WTC11 (cell line): ENCODE measurements at regions not wholly inside any gene's neighbourhood (a gene's known extent, or its start where the extent isn't known, plus 50 kb on each side); places are given as distances from the start of the nearest gene placed in this dataset.

ENCODE experiments used
- ATAC-seq: fragments of 200-7000 bp; cut with Tn5 transposase; 2 replicates; pipeline ENCODE4 v1.10.0; 2021; ENCODE audit warnings: mild to moderate bottlenecking, moderate library complexity
- CTCF ChIA-PET: fragments of 300-600 bp; sonication (Branson Sonifier 250); formaldehyde crosslinking; loops from one replicate; lab custom pipeline; 2021; ENCODE audit warnings: antibody characterized with exemption; lab: Charles Lee
- POLR2A ChIA-PET: fragments of 350-600 bp; sonication (Branson Sonifier 250); formaldehyde crosslinking; loops from one replicate; lab custom pipeline; 2021; ENCODE audit warnings: antibody characterized with exemption; lab: Charles Lee
- DNase-seq: peaks from one replicate; pipeline ENCODE4 v3.0.0; 2021; ENCODE audit warnings: low spot score
- H3K27ac Mint-ChIP-seq: 2 replicates; pipeline ENCODE4 v1.8.0; 2021; ENCODE audit warnings: mixed read lengths
- H3K27me3 Mint-ChIP-seq: 2 replicates; pipeline ENCODE4 v1.8.0; 2021; ENCODE audit warnings: low read depth, mild to moderate bottlenecking, moderate library complexity, mixed read lengths
- H3K36me3 Mint-ChIP-seq: 2 replicates; pipeline ENCODE4 v1.8.0; 2021; ENCODE audit warnings: mixed read lengths
- H3K4me1 Mint-ChIP-seq: 2 replicates; pipeline ENCODE4 v1.8.0; 2022; ENCODE audit warnings: mixed read lengths
- H3K4me3 Mint-ChIP-seq: 2 replicates; pipeline ENCODE4 v1.8.0; 2021; ENCODE audit warnings: mild to moderate bottlenecking, moderate library complexity, mixed read lengths
- H3K9me3 Mint-ChIP-seq: 2 replicates; pipeline ENCODE4 v1.8.0; 2021; ENCODE audit warnings: mixed read lengths
- AR ChIP-seq: fragments of 250-450 bp; sonication (Bioruptor Pico); IDR thresholded peaks from 2 replicates; pipeline ENCODE4 v1.9.0; 2021; ENCODE audit warnings: mild to moderate bottlenecking
- ATF6 ChIP-seq: sonication (generic); formaldehyde crosslinking; IDR thresholded peaks from 2 replicates; pipeline ENCODE4 v1.8.1; 2023; ENCODE audit warnings: mild to moderate bottlenecking, missing genetic modification reagents
- E2F4 ChIP-seq: sonication (generic); formaldehyde crosslinking; IDR thresholded peaks from 2 replicates; pipeline ENCODE4 v1.8.1; 2022; ENCODE audit warnings: low read depth, mild to moderate bottlenecking, moderate library complexity, missing genetic modification reagents, borderline replicate concordance
- EMX1 ChIP-seq: fragments of 250-450 bp; sonication (Bioruptor Pico); IDR thresholded peaks from 2 replicates; pipeline ENCODE4 v1.8.0; 2021; ENCODE audit warnings: mild to moderate bottlenecking
- FOXJ3 ChIP-seq: sonication (generic); formaldehyde crosslinking; IDR thresholded peaks from 2 replicates; pipeline ENCODE4 v1.9.0; 2021; ENCODE audit warnings: missing genetic modification reagents, mild to moderate bottlenecking, borderline replicate concordance
- GRHL2 ChIP-seq: fragments of 250-450 bp; sonication (Bioruptor Pico); IDR thresholded peaks from 2 replicates; pipeline ENCODE4 v1.8.0; 2022; ENCODE audit warnings: mild to moderate bottlenecking, moderate library complexity; ENCODE audit not compliant: insufficient replicate concordance, severe bottlenecking
- GTF2I ChIP-seq: fragments of 250-450 bp; sonication (Bioruptor Pico); conservative IDR thresholded peaks from 2 replicates; pipeline ENCODE4 v1.4.0; 2021; ENCODE audit warnings: mild to moderate bottlenecking
- MAX ChIP-seq: sonication (generic); formaldehyde crosslinking; IDR thresholded peaks from 2 replicates; pipeline ENCODE4 v1.8.0; 2022; ENCODE audit warnings: mild to moderate bottlenecking, missing genetic modification reagents
- NFE2L1 ChIP-seq: sonication (generic); formaldehyde crosslinking; IDR thresholded peaks from 2 replicates; pipeline ENCODE4 v1.8.1; 2023; ENCODE audit warnings: missing genetic modification reagents
- NR3C1 ChIP-seq: sonication (generic); formaldehyde crosslinking; conservative IDR thresholded peaks from 2 replicates; pipeline ENCODE4 v1.8.1; 2023; ENCODE audit warnings: low read depth, mild to moderate bottlenecking, missing genetic modification reagents
- OVOL2 ChIP-seq: fragments of 250-450 bp; sonication (Bioruptor Pico); IDR thresholded peaks from 2 replicates; pipeline ENCODE4 v1.9.0; 2021; ENCODE audit warnings: mild to moderate bottlenecking, borderline replicate concordance
- SMAD4 ChIP-seq: sonication (generic); formaldehyde crosslinking; IDR thresholded peaks from 2 replicates; pipeline ENCODE4 v1.8.0; 2022; ENCODE audit warnings: mild to moderate bottlenecking, missing genetic modification reagents
- SP1 ChIP-seq: sonication (generic); formaldehyde crosslinking; conservative IDR thresholded peaks from 2 replicates; pipeline ENCODE4 v1.8.1; 2022; ENCODE audit warnings: missing genetic modification reagents
- TEAD1 ChIP-seq: sonication (generic); formaldehyde crosslinking; IDR thresholded peaks from 2 replicates; pipeline ENCODE4 v1.8.0; 2022; ENCODE audit warnings: mild to moderate bottlenecking, missing genetic modification reagents
- TEAD4 ChIP-seq: sonication (generic); formaldehyde crosslinking; IDR thresholded peaks from 2 replicates; pipeline ENCODE4 v1.8.0; 2022; ENCODE audit warnings: mild to moderate bottlenecking, missing genetic modification reagents
- TP53 ChIP-seq: sonication (generic); formaldehyde crosslinking; IDR thresholded peaks from 2 replicates; pipeline ENCODE4 v1.8.1; 2023; ENCODE audit warnings: mild to moderate bottlenecking, missing genetic modification reagents
- ZNF396 ChIP-seq: fragments of 250-450 bp; sonication (Bioruptor Pico); IDR thresholded peaks from 2 replicates; pipeline ENCODE4 v1.8.0; 2021; ENCODE audit warnings: mild to moderate bottlenecking, moderate library complexity, borderline replicate concordance
- ZNF416 ChIP-seq: fragments of 250-450 bp; sonication (Bioruptor Pico); IDR thresholded peaks from 2 replicates; pipeline ENCODE4 v1.9.0; 2021; ENCODE audit warnings: mild to moderate bottlenecking, inconsistent platforms
- ZNF423 ChIP-seq: fragments of 250-450 bp; sonication (Bioruptor Pico); IDR thresholded peaks from 2 replicates; pipeline ENCODE4 v2.1.2; 2022; ENCODE audit warnings: mild to moderate bottlenecking, moderate library complexity
- ZNF425 ChIP-seq: fragments of 250-450 bp; sonication (Bioruptor Pico); conservative IDR thresholded peaks from 2 replicates; pipeline ENCODE4 v1.9.0; 2021; ENCODE audit warnings: mild to moderate bottlenecking
- TF ChIP-seq, protein P1 (sequence below): fragments of 200-600 bp; IDR thresholded peaks from 2 replicates; pipeline ENCODE4 v1.8.0; 2022; ENCODE audit warnings: antibody characterized with exemption

DNA sequence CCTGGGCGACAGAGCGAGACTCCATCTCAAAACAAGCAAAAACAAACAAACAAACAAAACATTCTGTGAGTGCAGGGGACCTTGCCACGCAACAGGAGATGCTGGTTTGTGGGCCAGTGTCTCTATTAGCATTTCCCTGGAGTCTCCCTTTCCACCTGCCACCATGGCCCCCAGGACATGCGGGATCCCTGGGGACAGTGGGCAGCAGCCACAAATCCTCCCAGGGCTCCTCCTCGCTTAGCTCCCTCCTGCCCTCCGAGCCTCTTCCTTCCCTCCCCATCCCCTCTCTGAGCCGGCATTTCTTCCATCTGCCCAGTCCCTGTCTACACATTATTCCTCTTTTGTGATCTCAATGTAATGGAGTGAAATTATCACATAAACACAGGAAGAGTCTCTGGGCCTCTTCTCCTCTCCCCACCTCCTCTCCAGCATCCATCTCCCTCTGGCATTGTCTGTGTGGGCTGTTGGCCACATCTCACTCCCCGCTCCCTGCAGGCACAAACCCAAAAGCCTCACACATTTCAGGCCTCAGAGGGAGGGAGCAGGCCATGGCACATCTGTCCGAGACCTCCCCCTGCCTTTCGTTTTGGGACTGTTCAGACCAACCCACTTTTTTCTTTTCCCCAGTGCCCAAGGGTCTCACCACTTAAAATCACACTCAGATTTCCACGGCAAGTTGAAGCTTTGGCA lies 144.3 kb downstream of the MIS18A start (continued):
- TF ChIP-seq ATF6 (CRISPR knock-in tag) (no peak), AR (CRISPR knock-in tag) (no peak), FOXJ3 (CRISPR knock-in tag) (no peak)

DNA sequence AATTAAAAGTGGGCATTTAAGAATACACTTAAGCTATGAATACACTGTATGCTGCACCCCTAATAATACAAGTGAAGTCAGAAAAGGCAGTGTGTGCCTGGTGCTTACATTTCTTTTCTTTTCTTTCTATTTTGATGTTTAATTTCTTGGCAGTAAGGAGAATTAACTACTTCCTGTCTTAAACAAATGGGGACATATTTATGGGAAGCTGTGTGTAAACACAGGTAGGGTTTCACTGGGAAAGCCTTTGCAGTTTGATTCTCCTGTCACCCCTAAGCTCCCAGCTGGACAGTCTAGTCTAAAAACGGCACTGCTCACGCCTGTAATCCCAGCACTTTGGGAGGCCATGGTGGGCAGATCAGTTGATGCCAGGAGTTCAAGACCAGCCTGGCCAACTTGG lies 146.0 kb downstream of the MIS18A start:
- TF ChIP-seq E2F4, result no peak
- no peak for TF ChIP-seq GRHL2 (CRISPR knock-in tag)
- no peak for TF ChIP-seq ZNF423
- no peak for TF ChIP-seq ZNF416 (CRISPR knock-in tag)
- no peak for TF ChIP-seq ZNF396 (CRISPR knock-in tag)
- TF ChIP-seq AR (CRISPR knock-in tag), result no peak
- no peak for TF ChIP-seq GTF2I (CRISPR knock-in tag)
- no peak for TF ChIP-seq OVOL2 (CRISPR knock-in tag)
- TF ChIP-seq, protein P1, sequence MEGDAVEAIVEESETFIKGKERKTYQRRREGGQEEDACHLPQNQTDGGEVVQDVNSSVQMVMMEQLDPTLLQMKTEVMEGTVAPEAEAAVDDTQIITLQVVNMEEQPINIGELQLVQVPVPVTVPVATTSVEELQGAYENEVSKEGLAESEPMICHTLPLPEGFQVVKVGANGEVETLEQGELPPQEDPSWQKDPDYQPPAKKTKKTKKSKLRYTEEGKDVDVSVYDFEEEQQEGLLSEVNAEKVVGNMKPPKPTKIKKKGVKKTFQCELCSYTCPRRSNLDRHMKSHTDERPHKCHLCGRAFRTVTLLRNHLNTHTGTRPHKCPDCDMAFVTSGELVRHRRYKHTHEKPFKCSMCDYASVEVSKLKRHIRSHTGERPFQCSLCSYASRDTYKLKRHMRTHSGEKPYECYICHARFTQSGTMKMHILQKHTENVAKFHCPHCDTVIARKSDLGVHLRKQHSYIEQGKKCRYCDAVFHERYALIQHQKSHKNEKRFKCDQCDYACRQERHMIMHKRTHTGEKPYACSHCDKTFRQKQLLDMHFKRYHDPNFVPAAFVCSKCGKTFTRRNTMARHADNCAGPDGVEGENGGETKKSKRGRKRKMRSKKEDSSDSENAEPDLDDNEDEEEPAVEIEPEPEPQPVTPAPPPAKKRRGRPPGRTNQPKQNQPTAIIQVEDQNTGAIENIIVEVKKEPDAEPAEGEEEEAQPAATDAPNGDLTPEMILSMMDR, result no peak
- no peak for TF ChIP-seq FOXJ3 (CRISPR knock-in tag)
- Mint-ChIP-seq H3K4me1 (peaks cover 15% of the 10 kb centered on the region), H3K27me3 (peaks cover 3% of the 10 kb centered on the region), H3K27ac (no peak overlapping the region), H3K36me3 (peaks cover 6% of the 10 kb centered on the region), H3K9me3 (peaks cover 30% of the 10 kb centered on the region), H3K4me3 (no peak overlapping the region)
- POLR2A ChIA-PET, result no interaction called here
- no peak for ATAC-seq
- no peak for DNase-seq
- CTCF ChIA-PET, result no interaction called here

- Mint-ChIP-seq H3K9me3 (peaks cover 29% of the 10 kb centered on the region), H3K27me3 (peaks cover 5% of the 10 kb centered on the region), H3K4me3 (no peak overlapping the region), H3K4me1 (peaks cover 15% of the 10 kb centered on the region), H3K27ac (no peak overlapping the region), H3K36me3 (peaks cover 6% of the 10 kb centered on the region)
- ChIA-PET POLR2A (no interaction called here), CTCF (no interaction called here)
- DNase-seq (no peak), ATAC-seq (no peak)
- TF ChIP-seq TP53, result no peak
- TF ChIP-seq EMX1 (CRISPR knock-in tag), result no peak
- TF ChIP-seq SMAD4, result no peak
- TF ChIP-seq ZNF423, result no peak
- TF ChIP-seq NR3C1 (CRISPR knock-in tag), result no peak
- TF ChIP-seq TEAD1 (CRISPR knock-in tag), result no peak
- no peak for TF ChIP-seq ZNF425 (CRISPR knock-in tag)
- no peak for TF ChIP-seq SP1 (CRISPR knock-in tag)
- TF ChIP-seq MAX, result no peak
- TF ChIP-seq NFE2L1, result no peak
- no peak for TF ChIP-seq TEAD4 (CRISPR knock-in tag)
Observed at GRCh38 chr21:32132409-32132808, 146.4 kb downstream of the MIS18A start.
